NCI-H748 treated with DMSO at 0.1 percent for 48 hours (cell line): ENCODE measurements at regions not wholly inside any gene's neighbourhood (a gene's known extent, or its start where the extent isn't known, plus 50 kb on each side); places are given as distances from the start of the nearest gene placed in this dataset.

ENCODE experiments used
- DNase-seq: peaks from one replicate; lab custom pipeline; 2025; lab: John Stamatoyannopoulos, UW

GRCh38 chr16:8271344-8271743, 319.0 kb downstream of the TMEM114 start:
- no peak for DNase-seq

- no peak for DNase-seq
Measured at GRCh38 chr16:8262299-8262698, 328.0 kb downstream of the TMEM114 start.

GRCh38 chr16:8260140-8260539, 330.2 kb downstream of the TMEM114 start:
- DNase-seq, result no peak

- no peak for DNase-seq
Measured at GRCh38 chr16:8258523-8258922, 331.8 kb downstream of the TMEM114 start.

GRCh38 chr16:8257561-8257960, 332.8 kb downstream of the TMEM114 start:
- DNase-seq, result no peak

- no peak for DNase-seq
Measured at GRCh38 chr16:8254405-8254804, 335.9 kb downstream of the TMEM114 start.

GRCh38 chr16:8253718-8254117, 336.6 kb downstream of the TMEM114 start:
- DNase-seq, result no peak

- DNase-seq, result no peak
Measured at GRCh38 chr16:8251727-8252126, 338.6 kb downstream of the TMEM114 start.

- DNase-seq, result no peak
Measured at GRCh38 chr16:8251298-8251697, 339.0 kb downstream of the TMEM114 start.

GRCh38 chr16:8247993-8248392, 342.3 kb downstream of the TMEM114 start:
- no peak for DNase-seq

- no peak for DNase-seq
Measured at GRCh38 chr16:8243981-8244380, 346.3 kb downstream of the TMEM114 start.

GRCh38 chr16:8241408-8241807, 348.9 kb downstream of the TMEM114 start:
- DNase-seq, result no peak

GRCh38 chr16:8239443-8239842, 350.9 kb downstream of the TMEM114 start:
- no peak for DNase-seq

GRCh38 chr16:8237452-8237851, 352.9 kb downstream of the TMEM114 start:
- DNase-seq, result no peak

- DNase-seq, result no peak
Measured at GRCh38 chr16:8236816-8237215, 353.5 kb downstream of the TMEM114 start.

GRCh38 chr16:8230497-8230896, 359.8 kb downstream of the TMEM114 start:
- DNase-seq, result no peak

GRCh38 chr16:8229011-8229520, 361.2 kb downstream of the TMEM114 start:
- DNase-seq, result no peak

- no peak for DNase-seq
Measured at GRCh38 chr16:8217201-8217600, 373.1 kb downstream of the TMEM114 start.

GRCh38 chr16:8204769-8205168, 385.5 kb downstream of the TMEM114 start:
- DNase-seq, result no peak

- DNase-seq, result no peak
Measured at GRCh38 chr16:8204096-8204495, 386.2 kb downstream of the TMEM114 start.

GRCh38 chr16:8203101-8203500, 387.2 kb downstream of the TMEM114 start:
- DNase-seq, result no peak

- DNase-seq, result no peak
Measured at GRCh38 chr16:8200839-8201238, 389.5 kb downstream of the TMEM114 start.

- no peak for DNase-seq
Measured at GRCh38 chr16:8199390-8199789, 390.9 kb downstream of the TMEM114 start.

GRCh38 chr16:8194794-8195193, 395.5 kb downstream of the TMEM114 start:
- DNase-seq, result no peak

- no peak for DNase-seq
Measured at GRCh38 chr16:8188841-8189240, 401.5 kb downstream of the TMEM114 start.
